ENCODE measurements at regions not wholly inside any gene's neighbourhood (a gene's known extent, or its start where the extent isn't known, plus 50 kb on each side); places are given as distances from the start of the nearest gene placed in this dataset.

- no peak for TF ChIP-seq CTCF (IDR thresholded peaks at IDR 0.05)
- no peaks in the 10 kb centered on the region for H3K4me1 ChIP-seq
- H3K27ac ChIP-seq, result no peak overlapping the region
Measured at GRCh38 chr6:50927800-50928199, 109.1 kb downstream of the TFAP2B start.

GRCh38 chr6:50929323-50929722, 110.7 kb downstream of the TFAP2B start:
- H3K9ac ChIP-seq, result no peak overlapping the region
- no peaks in the 10 kb centered on the region for H3K79me2 ChIP-seq
- H3K4me1 ChIP-seq, result no peaks in the 10 kb centered on the region
- no peak overlapping the region for H3K27ac ChIP-seq
- no peaks in the 10 kb centered on the region for H3K27me3 ChIP-seq (ENCODE audit: control insufficient read depth, insufficient read depth, low read length)
- no peaks in the 10 kb centered on the region for H3K9me3 ChIP-seq (ENCODE audit: control insufficient read depth, low read length)
- no peaks in the 10 kb centered on the region for H3K36me3 ChIP-seq (ENCODE audit: control insufficient read depth, insufficient read depth, low read length)
- no peak overlapping the region for H3K4me2 ChIP-seq (ENCODE audit: low read length)
- H2AFZ ChIP-seq, result no peak overlapping the region
- H3K4me3 ChIP-seq (ENCODE audit: low read depth, low read length), result no peak overlapping the region
- no peak for TF ChIP-seq CTCF (IDR thresholded peaks at IDR 0.05)

More at GRCh38 chr6:50927800-50928199, 109.1 kb downstream of the TFAP2B start:
- Histone ChIP-seq H3K4me2 (ENCODE audit: low read length) (no peak overlapping the region), H3K36me3 (ENCODE audit: control insufficient read depth, insufficient read depth, low read length) (no peaks in the 10 kb centered on the region), H2AFZ (no peak overlapping the region), H3K9ac (no peak overlapping the region), H3K27me3 (ENCODE audit: control insufficient read depth, insufficient read depth, low read length) (no peaks in the 10 kb centered on the region), H3K4me3 (ENCODE audit: low read depth, low read length) (no peak overlapping the region), H3K79me2 (no peaks in the 10 kb centered on the region), H3K9me3 (ENCODE audit: control insufficient read depth, low read length) (no peaks in the 10 kb centered on the region)

GRCh38 chr6:50935442-50935841, 116.8 kb downstream of the TFAP2B start:
- H2AFZ ChIP-seq, result no peak overlapping the region
- no peak overlapping the region for H3K9ac ChIP-seq
- no peaks in the 10 kb centered on the region for H3K9me3 ChIP-seq (ENCODE audit: control insufficient read depth, low read length)
- no peak overlapping the region for H3K4me2 ChIP-seq (ENCODE audit: low read length)
- no peak for TF ChIP-seq CTCF (IDR thresholded peaks at IDR 0.05)
- no peak overlapping the region for H3K27ac ChIP-seq
- H3K79me2 ChIP-seq, result no peaks in the 10 kb centered on the region
- H3K36me3 ChIP-seq (ENCODE audit: control insufficient read depth, insufficient read depth, low read length), result no peaks in the 10 kb centered on the region
- no peaks in the 10 kb centered on the region for H3K27me3 ChIP-seq (ENCODE audit: control insufficient read depth, insufficient read depth, low read length)
- no peak overlapping the region for H3K4me3 ChIP-seq (ENCODE audit: low read depth, low read length)
- no peaks in the 10 kb centered on the region for H3K4me1 ChIP-seq

- TF ChIP-seq CTCF (IDR thresholded peaks at IDR 0.05), result no peak
- H3K79me2 ChIP-seq, result no peaks in the 10 kb centered on the region
- H3K27me3 ChIP-seq (ENCODE audit: control insufficient read depth, insufficient read depth, low read length), result no peaks in the 10 kb centered on the region
- no peaks in the 10 kb centered on the region for H3K9me3 ChIP-seq (ENCODE audit: control insufficient read depth, low read length)
- H3K36me3 ChIP-seq (ENCODE audit: control insufficient read depth, insufficient read depth, low read length), result no peaks in the 10 kb centered on the region
- no peak overlapping the region for H2AFZ ChIP-seq
- no peak overlapping the region for H3K9ac ChIP-seq
- no peaks in the 10 kb centered on the region for H3K4me1 ChIP-seq
- H3K4me3 ChIP-seq (ENCODE audit: low read depth, low read length), result no peak overlapping the region
- H3K4me2 ChIP-seq (ENCODE audit: low read length), result no peak overlapping the region
- no peak overlapping the region for H3K27ac ChIP-seq
Measured at GRCh38 chr6:50936277-50936681, 117.6 kb downstream of the TFAP2B start.

- H3K27me3 ChIP-seq (ENCODE audit: control insufficient read depth, insufficient read depth, low read length), result no peaks in the 10 kb centered on the region
- H3K4me2 ChIP-seq (ENCODE audit: low read length), result no peak overlapping the region
- no peaks in the 10 kb centered on the region for H3K9me3 ChIP-seq (ENCODE audit: control insufficient read depth, low read length)
- no peaks in the 10 kb centered on the region for H3K4me1 ChIP-seq
- H3K36me3 ChIP-seq (ENCODE audit: control insufficient read depth, insufficient read depth, low read length), result no peaks in the 10 kb centered on the region
- no peak overlapping the region for H2AFZ ChIP-seq
- no peak for TF ChIP-seq CTCF (IDR thresholded peaks at IDR 0.05)
- no peak overlapping the region for H3K27ac ChIP-seq
- no peak overlapping the region for H3K9ac ChIP-seq
- no peaks in the 10 kb centered on the region for H3K79me2 ChIP-seq
- H3K4me3 ChIP-seq (ENCODE audit: low read depth, low read length), result no peak overlapping the region
Measured at GRCh38 chr6:50939931-50940330, 121.3 kb downstream of the TFAP2B start.

All from parathyroid adenoma (tissue), 2 donors.